GM11168 (cell line): ENCODE measurements at regions not wholly inside any gene's neighbourhood (a gene's known extent, or its start where the extent isn't known, plus 50 kb on each side); places are given as distances from the start of the nearest gene placed in this dataset.

Source experiments
- in situ Hi-C: fragments of 300-500 bp; cut with MboI; formaldehyde crosslinking; loops from one replicate; pipeline ENCODE4 v1.12.0; 2022; ENCODE audit warnings: low sequenced_read_pairs; ENCODE audit not compliant: unreplicated experiment

- in situ Hi-C loops, result no loop called here
These were observed 506.6 kb upstream of the SULF2 start for GRCh38 chr20:48291896-48292295.

- in situ Hi-C loops, result no loop called here
These were observed 503.7 kb upstream of the SULF2 start for GRCh38 chr20:48288930-48289507.

GRCh38 chr20:48287552-48288170 is 502.4 kb upstream of the SULF2 start:
- in situ Hi-C loops, result no loop called here

- in situ Hi-C loops, result no loop called here
These were observed 501.8 kb upstream of the SULF2 start for GRCh38 chr20:48287021-48287494.

GRCh38 chr20:48286601-48287000 is 501.3 kb upstream of the SULF2 start:
- in situ Hi-C loops, result no loop called here

GRCh38 chr20:48285656-48286055 is 500.4 kb upstream of the SULF2 start:
- in situ Hi-C loops, result no loop called here

- in situ Hi-C loops, result no loop called here
These were observed 499.6 kb upstream of the SULF2 start for GRCh38 chr20:48284837-48285236.

GRCh38 chr20:48284315-48284714 is 499.0 kb upstream of the SULF2 start:
- in situ Hi-C loops, result no loop called here

- in situ Hi-C loops, result no loop called here
These were observed 498.3 kb upstream of the SULF2 start for GRCh38 chr20:48283470-48284110.

- in situ Hi-C loops, result no loop called here
These were observed 497.4 kb upstream of the SULF2 start for GRCh38 chr20:48282591-48283228.

- in situ Hi-C loops, result no loop called here
These were observed 496.2 kb upstream of the SULF2 start for GRCh38 chr20:48281501-48281900.

GRCh38 chr20:48278961-48279481 is 493.7 kb upstream of the SULF2 start:
- in situ Hi-C loops, result no loop called here

- in situ Hi-C loops, result no loop called here
These were observed 492.0 kb upstream of the SULF2 start for GRCh38 chr20:48277266-48277665.

GRCh38 chr20:48276021-48276342 is 490.7 kb upstream of the SULF2 start:
- in situ Hi-C loops, result no loop called here

GRCh38 chr20:48275286-48276020 is 490.2 kb upstream of the SULF2 start:
- in situ Hi-C loops, result no loop called here

- in situ Hi-C loops, result no loop called here
These were observed 488.6 kb upstream of the SULF2 start for GRCh38 chr20:48273843-48274242.

- in situ Hi-C loops, result no loop called here
These were observed 485.6 kb upstream of the SULF2 start for GRCh38 chr20:48270885-48271284.

GRCh38 chr20:48267860-48268633 is 482.8 kb upstream of the SULF2 start:
- in situ Hi-C loops, result no loop called here

GRCh38 chr20:48266571-48266970 is 481.3 kb upstream of the SULF2 start:
- in situ Hi-C loops, result no loop called here

- in situ Hi-C loops, result no loop called here
These were observed 480.5 kb upstream of the SULF2 start for GRCh38 chr20:48265791-48266190.
